Ovary (tissue), 7 donors: ENCODE measurements at regions not wholly inside any gene's neighbourhood (a gene's known extent, or its start where the extent isn't known, plus 50 kb on each side); places are given as distances from the start of the nearest gene placed in this dataset.

ENCODE experiments used
- DNase-seq, 5 donors: peaks; one replicate each; pipeline ENCODE4 v3.0.0-alpha.2; 2019 to 2020
- H3K27ac ChIP-seq, 2 donors: fragments of 200-600 bp; one replicate each; pipeline versions ENCODE4 v1.5.1 to v1.8.0; 2019 to 2022
- H3K27me3 ChIP-seq: fragments of 200-600 bp; one replicate; pipeline ENCODE4 v1.8.0; 2022
- H3K36me3 ChIP-seq: fragments of 200-600 bp; sonication (generic); one replicate; pipeline ENCODE4 v1.5.1; 2019
- H3K4me1 ChIP-seq: one replicate; pipeline ENCODE4 v1.8.1; 2013; ENCODE audit warnings: mild to moderate bottlenecking, moderate library complexity; ENCODE audit not compliant: insufficient read depth
- H3K4me3 ChIP-seq: fragments of 200-600 bp; sonication (generic); one replicate; pipeline ENCODE4 v1.5.1; 2017
- H3K9me3 ChIP-seq, 2 donors: fragments of 200-600 bp in 1 of 2; sonication (generic) in 1 of 2; one replicate each; pipeline versions ENCODE4 v1.5.1 to v1.8.1; 2013 to 2019; ENCODE audit warnings: mild to moderate bottlenecking in 1 of 2, moderate library complexity in 1 of 2
- EP300 ChIP-seq: sonication (generic); formaldehyde crosslinking; IDR thresholded peaks from one replicate; pipeline ENCODE4 v1.6.1; 2017; ENCODE audit warnings: antibody characterized with exemption
- POLR2A ChIP-seq: fragments of 450-650 bp; IDR thresholded peaks from one replicate; pipeline ENCODE4 v1.6.1; 2017; ENCODE audit warnings: antibody characterized with exemption, mild to moderate bottlenecking, moderate library complexity
- WGBS, 3 donors: extraction: QIAGEN DNeasy Blood & Tissue Kit in 1 of 3; methylation state at CpG; one replicate each; pipeline versions ENCODE4 v1.1.5 to v1.1.7; 2013 to 2017; 5-methylcytosine and 5-hydroxymethylcytosine counted together
- intact Hi-C, 4 donors: fragments of 100-400 bp; cut with DNase I; formaldehyde crosslinking; loops; one replicate each; pipeline versions ENCODE4 v1.11.0 to v1.15.1; 2022 to 2023
- TF ChIP-seq, protein P1 (sequence below), 3 donors: fragments of 450-650 bp in 2 of 3; fragments of 200-600 bp in 1 of 3; IDR thresholded peaks; one replicate each; pipeline versions ENCODE4 v1.5.1 to v1.8.0; 2016 to 2022; ENCODE audit warnings: antibody characterized with exemption in 3 of 3, mild to moderate bottlenecking in 1 of 3
- donor health status: DM: no; HTN: no; CAD: no; lungs with moderate emphysema.
- donor health status: DM: no; HTN: no; CAD: no.
- donor health status: Bipolar disorder and iron deficiency.
- donor health status: DM: no; HTN: no; CAD: no.
- donor health status: DM: yes; HTN: yes; CAD: no.

DNA sequence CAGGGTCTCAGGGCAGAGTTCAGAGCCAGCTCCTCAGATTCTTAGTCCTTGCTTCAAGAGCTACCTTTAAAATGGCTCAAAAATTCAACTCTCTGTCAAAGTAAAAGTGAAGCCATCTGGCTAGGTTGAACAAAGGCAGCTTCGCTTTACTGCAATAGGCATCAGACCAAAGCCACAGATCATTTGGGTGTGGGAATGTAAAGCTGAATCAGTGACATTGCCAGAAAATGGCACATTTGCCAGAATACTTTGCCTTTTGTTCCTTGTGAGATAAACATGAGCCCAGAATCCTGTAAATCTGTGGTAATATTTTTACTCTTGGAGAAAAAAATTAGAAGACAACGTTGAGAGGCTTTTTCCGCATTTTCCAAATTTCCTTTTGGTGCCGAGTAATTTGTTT, 210.5 kb downstream of the PALM2AKAP2 start:
- DNase-seq: no peak
- Histone ChIP-seq H3K9me3 (no peaks in the 10 kb centered on the region), H3K27ac (no peak overlapping the region), H3K4me3 (no peak overlapping the region), H3K36me3 (no peaks in the 10 kb centered on the region), H3K4me1 (no peaks in the 10 kb centered on the region), H3K27me3 (no peaks in the 10 kb centered on the region)
- TF ChIP-seq, protein P1, sequence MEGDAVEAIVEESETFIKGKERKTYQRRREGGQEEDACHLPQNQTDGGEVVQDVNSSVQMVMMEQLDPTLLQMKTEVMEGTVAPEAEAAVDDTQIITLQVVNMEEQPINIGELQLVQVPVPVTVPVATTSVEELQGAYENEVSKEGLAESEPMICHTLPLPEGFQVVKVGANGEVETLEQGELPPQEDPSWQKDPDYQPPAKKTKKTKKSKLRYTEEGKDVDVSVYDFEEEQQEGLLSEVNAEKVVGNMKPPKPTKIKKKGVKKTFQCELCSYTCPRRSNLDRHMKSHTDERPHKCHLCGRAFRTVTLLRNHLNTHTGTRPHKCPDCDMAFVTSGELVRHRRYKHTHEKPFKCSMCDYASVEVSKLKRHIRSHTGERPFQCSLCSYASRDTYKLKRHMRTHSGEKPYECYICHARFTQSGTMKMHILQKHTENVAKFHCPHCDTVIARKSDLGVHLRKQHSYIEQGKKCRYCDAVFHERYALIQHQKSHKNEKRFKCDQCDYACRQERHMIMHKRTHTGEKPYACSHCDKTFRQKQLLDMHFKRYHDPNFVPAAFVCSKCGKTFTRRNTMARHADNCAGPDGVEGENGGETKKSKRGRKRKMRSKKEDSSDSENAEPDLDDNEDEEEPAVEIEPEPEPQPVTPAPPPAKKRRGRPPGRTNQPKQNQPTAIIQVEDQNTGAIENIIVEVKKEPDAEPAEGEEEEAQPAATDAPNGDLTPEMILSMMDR (IDR thresholded peaks at IDR 0.05): no peak
- no peak for TF ChIP-seq EP300
- no peak for TF ChIP-seq POLR2A
- 78 to 87% (median 85%) methylated on average over 4 of the region's 4 CpGs for WGBS, 3 donors
- intact Hi-C loops: no loop called here

DNA sequence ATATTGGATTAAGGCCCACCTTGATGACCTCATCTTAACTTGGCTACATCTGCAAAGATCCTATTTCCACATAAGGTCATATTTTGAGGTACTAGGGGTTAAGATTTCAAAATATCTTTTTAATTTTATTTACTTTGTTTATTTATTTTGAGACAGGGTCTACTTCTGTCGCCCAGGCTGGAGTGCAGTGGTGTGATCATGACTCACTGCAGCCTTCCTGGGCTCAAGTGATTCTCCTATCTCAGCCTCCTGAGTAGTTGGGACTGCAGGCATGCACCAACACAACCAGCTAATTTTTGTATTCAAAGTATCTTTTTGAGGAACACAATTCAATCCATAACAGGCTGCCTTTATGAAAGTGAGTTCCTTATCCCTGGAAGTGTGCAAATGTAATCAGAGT, 212.3 kb downstream of the PALM2AKAP2 start:
- Histone ChIP-seq H3K36me3 (no peaks in the 10 kb centered on the region), H3K4me3 (no peak overlapping the region), H3K9me3 (no peaks in the 10 kb centered on the region), H3K27me3 (no peaks in the 10 kb centered on the region), H3K27ac (no peak overlapping the region), H3K4me1 (no peaks in the 10 kb centered on the region)
- TF ChIP-seq, protein P1 (IDR thresholded peaks at IDR 0.05): no peak
- no peak for TF ChIP-seq EP300
- TF ChIP-seq POLR2A: no peak
- no peak for DNase-seq
- 82 to 93% (median 83%) methylated on average over 1 of the region's 1 CpG for WGBS, 3 donors
- intact Hi-C loops: no loop called here

DNA sequence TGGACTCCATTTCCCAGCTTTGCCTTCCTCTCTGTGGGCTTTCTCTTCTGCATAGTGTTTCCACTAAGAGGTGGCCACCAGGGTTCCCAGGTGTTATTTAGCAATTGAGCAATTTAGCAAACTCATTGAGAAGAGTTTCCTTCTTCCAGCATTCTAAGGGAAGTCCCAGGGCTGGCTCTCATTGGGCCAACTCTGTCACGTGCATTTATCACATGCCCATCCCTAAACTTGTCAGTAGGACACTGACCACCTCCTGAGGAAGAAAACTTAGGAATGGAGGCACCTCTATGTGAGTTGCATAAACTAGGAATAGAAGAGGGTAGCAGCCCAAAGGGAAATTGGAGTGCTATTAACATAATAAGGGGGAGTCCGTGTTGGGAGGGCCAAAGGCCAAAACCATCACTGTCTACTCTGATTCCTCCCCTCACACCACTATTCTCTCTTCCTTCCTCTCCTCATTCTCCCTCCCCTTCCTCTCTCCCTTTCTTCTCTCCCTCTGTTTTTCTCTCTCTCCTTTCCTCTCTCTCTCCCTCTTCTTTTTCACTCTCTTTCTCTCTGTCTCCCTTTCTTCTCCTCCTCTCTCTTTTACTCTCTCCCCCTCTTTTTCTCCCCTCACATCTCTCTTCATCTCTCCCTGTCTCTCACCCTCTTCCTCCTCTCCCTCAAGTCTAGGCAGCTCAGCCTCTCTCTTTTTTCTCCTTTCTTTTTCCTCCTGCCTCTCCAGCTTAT, 213.4 kb downstream of the PALM2AKAP2 start:
- H3K9me3 ChIP-seq: no peaks in the 10 kb centered on the region
- no peak overlapping the region for H3K4me3 ChIP-seq
- TF ChIP-seq EP300 (no peak), POLR2A (no peak)
- TF ChIP-seq, protein P1 (IDR thresholded peaks at IDR 0.05): no peak
- no peak for DNase-seq
- no peaks in the 10 kb centered on the region for H3K36me3 ChIP-seq
- no peak overlapping the region for H3K27ac ChIP-seq
- intact Hi-C loops: no loop called here
- WGBS, 3 donors: 53 to 66% (median 53%) methylated on average over 2 of the region's 2 CpGs
- no peaks in the 10 kb centered on the region for H3K27me3 ChIP-seq
- no peaks in the 10 kb centered on the region for H3K4me1 ChIP-seq

DNA sequence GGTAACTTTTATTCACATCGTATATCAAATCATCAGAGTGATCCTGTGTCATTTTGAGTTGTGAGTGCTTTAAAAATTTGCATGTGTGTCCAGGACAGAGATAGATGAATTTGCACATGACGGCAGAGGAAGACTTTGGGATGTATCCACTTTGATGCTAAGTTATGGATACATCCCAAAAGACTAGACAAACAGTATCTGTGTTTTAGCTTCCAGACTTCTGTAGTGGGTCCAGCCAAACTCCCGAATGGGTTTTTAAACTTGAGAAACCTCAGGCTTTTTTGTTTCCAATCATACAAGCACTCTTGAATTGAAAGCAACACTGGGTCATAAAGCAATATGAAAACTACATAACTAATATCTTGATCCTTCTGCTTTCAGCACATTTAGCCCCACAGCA, 213.8 kb downstream of the C9orf152 start:
- Histone ChIP-seq H3K27ac (no peak overlapping the region), H3K36me3 (no peaks in the 10 kb centered on the region), H3K4me1 (no peaks in the 10 kb centered on the region), H3K27me3 (no peaks in the 10 kb centered on the region), H3K4me3 (no peak overlapping the region), H3K9me3 (no peaks in the 10 kb centered on the region)
- WGBS, 3 donors: 51 to 66% (median 66%) methylated on average over 3 of the region's 3 CpGs
- DNase-seq: no peak
- intact Hi-C loops: no loop called here
- TF ChIP-seq POLR2A (no peak), EP300 (no peak)
- TF ChIP-seq, protein P1 (IDR thresholded peaks at IDR 0.05): no peak
